GM12878 (cell line): ENCODE measurements at regions not wholly inside any gene's neighbourhood (a gene's known extent, or its start where the extent isn't known, plus 50 kb on each side); places are given as distances from the start of the nearest gene placed in this dataset.

Experiments
- ATAC-seq: fragments of 200-7000 bp; cut with Tn5 transposase; 3 replicates; pipeline ENCODE4 v1.9.1; 2020; ENCODE audit warnings: mild to moderate bottlenecking, moderate library complexity
- BruUV-seq: library from RNA; stranded (reverse); fragments of 400-500 nt; replicated peaks from 2 replicates; lab custom pipeline; 2021; lab: Mats Ljungman, UMichigan
- CTCF ChIA-PET: fragments of 300-600 bp; sonication (Branson Sonifier 250); formaldehyde crosslinking; extraction: SDS; loops from one replicate; lab custom pipeline; 2021; ENCODE audit warnings: inconsistent platforms; lab: Yijun Ruan, JAX
- POLR2A ChIA-PET: fragments of 350-600 bp; formaldehyde crosslinking; extraction: SDS; loops from one replicate; lab custom pipeline; 2021; ENCODE audit warnings: inconsistent platforms; lab: Charles Lee
- RAD21 ChIA-PET: fragments of 300-600 bp; sonication (Branson Sonifier 250); formaldehyde crosslinking; loops from one replicate; lab custom pipeline; 2023; ENCODE audit warnings: antibody characterized with exemption; ENCODE audit not compliant: unreplicated experiment; lab: Charles Lee
- SMC1A ChIA-PET: fragments of 300-600 bp; sonication (Branson Sonifier 250); formaldehyde crosslinking; loops from one replicate; lab custom pipeline; 2023; ENCODE audit not compliant: unreplicated experiment, uncharacterized antibody; lab: Charles Lee
- DNase-seq: peaks from one replicate; pipeline ENCODE4 v3.0.0-alpha.2; 2011; ENCODE audit warnings: low read depth, low spot score
- FAIRE-seq: peaks from 3 replicates; lab custom pipeline; 2011; peaks lifted over from hg19 to GRCh38; lab: Jason Lieb, UNC
- H2AFZ ChIP-seq: 2 replicates; pipeline ENCODE4 v1.6.0; 2011; ENCODE audit warnings: low read depth, low read length, control low read depth; ENCODE audit not compliant: control insufficient read depth
- H3K27ac ChIP-seq: 2 replicates; pipeline ENCODE4 v1.5.1; 2011; ENCODE audit warnings: control low read depth; ENCODE audit not compliant: control insufficient read depth, insufficient read depth
- H3K27me3 ChIP-seq, 2 experiments: replicated peaks in 1 of 2; 2 replicates each; pipeline versions ENCODE4 v1.6.0 to v1.6.1; 2011; ENCODE audit warnings: low read length in 1 of 2; ENCODE audit not compliant: control insufficient read depth in 2 of 2, insufficient read depth in 2 of 2
- H3K36me3 ChIP-seq, 2 experiments: 2 replicates each; pipeline ENCODE4 v1.5.1; 2011; ENCODE audit warnings: low read length in 1 of 2; ENCODE audit not compliant: control insufficient read depth in 2 of 2, insufficient read depth in 2 of 2
- H3K4me1 ChIP-seq: 2 replicates; pipeline ENCODE4 v1.6.1; 2011; ENCODE audit warnings: mild to moderate bottlenecking, low read length, moderate library complexity, mixed read lengths; ENCODE audit not compliant: control insufficient read depth, insufficient read depth
- H3K4me2 ChIP-seq: 2 replicates; pipeline ENCODE4 v1.6.0; 2011; ENCODE audit warnings: control low read depth; ENCODE audit not compliant: control insufficient read depth, insufficient read depth
- H3K4me3 ChIP-seq: fragments of 200-600 bp; sonication (generic); 2 replicates; pipeline ENCODE4 v1.5.1; 2016
- H3K79me2 ChIP-seq: 2 replicates; pipeline ENCODE4 v1.6.0; 2011; ENCODE audit warnings: low read length; ENCODE audit not compliant: control insufficient read depth, insufficient read depth
- H3K9ac ChIP-seq: 2 replicates; pipeline ENCODE4 v1.8.0; 2011; ENCODE audit warnings: low read length, control low read depth, mixed read lengths; ENCODE audit not compliant: control insufficient read depth, insufficient read depth
- H3K9me3 ChIP-seq: replicated peaks from 3 replicates; pipeline ENCODE4 v1.5.1; 2011; ENCODE audit warnings: mild to moderate bottlenecking, low read length; ENCODE audit not compliant: control insufficient read depth, insufficient read depth
- H4K20me1 ChIP-seq: 2 replicates; pipeline ENCODE4 v1.6.0; 2011; ENCODE audit not compliant: control insufficient read depth, insufficient read depth
- ATF7 ChIP-seq: fragments of 450-650 bp; IDR thresholded peaks from 2 replicates; pipeline ENCODE4 v1.6.1; 2016; ENCODE audit warnings: low read depth, mild to moderate bottlenecking
- BCL11A ChIP-seq: IDR thresholded peaks from 2 replicates; pipeline ENCODE4 v1.6.1; 2011; ENCODE audit warnings: low read depth, low read length
- E2F4 ChIP-seq: IDR thresholded peaks from 2 replicates; pipeline ENCODE4 v1.6.1; 2012; ENCODE audit warnings: low read depth, low read length, improper control_type of control experiment
- EED ChIP-seq: sonication (generic); IDR thresholded peaks from 2 replicates; pipeline ENCODE4 v1.6.1; 2016; ENCODE audit warnings: antibody characterized with exemption, low read depth
- ELK1 ChIP-seq: IDR thresholded peaks from 2 replicates; pipeline ENCODE4 v1.6.1; 2012; ENCODE audit warnings: low read depth, low read length, improper control_type of control experiment
- ESRRA ChIP-seq: IDR thresholded peaks from 2 replicates; pipeline ENCODE4 v1.6.1; 2012; ENCODE audit warnings: mild to moderate bottlenecking, low read length, improper control_type of control experiment
- NFXL1 ChIP-seq: fragments of 450-650 bp; IDR thresholded peaks from 2 replicates; pipeline ENCODE4 v1.6.1; 2017; ENCODE audit warnings: antibody characterized with exemption, mild to moderate bottlenecking, borderline replicate concordance
- NFYA ChIP-seq: IDR thresholded peaks from 2 replicates; pipeline ENCODE4 v1.6.1; 2011; ENCODE audit warnings: low read depth, mild to moderate bottlenecking, low read length, improper control_type of control experiment, borderline replicate concordance
- RBBP5 ChIP-seq: fragments of 200-600 bp; sonication (generic); conservative IDR thresholded peaks from 2 replicates; pipeline ENCODE4 v1.6.1; 2016
- SMAD1 ChIP-seq: fragments of 450-650 bp; IDR thresholded peaks from 2 replicates; pipeline ENCODE4 v1.6.1; 2018; ENCODE audit warnings: mild to moderate bottlenecking, low read depth; ENCODE audit not compliant: partially characterized antibody
- STAT1 ChIP-seq: fragments of 450-650 bp; conservative IDR thresholded peaks from 2 replicates; pipeline ENCODE4 v1.6.1; 2014; ENCODE audit warnings: antibody characterized with exemption, mild to moderate bottlenecking
- STAT3 ChIP-seq: IDR thresholded peaks from 2 replicates; pipeline ENCODE4 v1.6.1; 2011; ENCODE audit warnings: low read depth, low read length, improper control_type of control experiment
- ZBTB11 ChIP-seq: fragments of 450-650 bp; formaldehyde crosslinking; IDR thresholded peaks from 2 replicates; pipeline ENCODE4 v1.5.0; 2022; ENCODE audit warnings: mild to moderate bottlenecking, missing genetic modification characterization
- ZNF622 ChIP-seq: fragments of 450-650 bp; IDR thresholded peaks from 2 replicates; pipeline ENCODE4 v1.6.1; 2017; ENCODE audit warnings: mild to moderate bottlenecking, inconsistent platforms
- WGBS: methylation state at CpG from one replicate; pipeline ENCODE4 v1.1.6; 2016; ENCODE audit warnings: low lambda C conversion rate; ENCODE audit not compliant: insufficient replicate concordance, insufficient coverage; ENCODE audit errors: missing lambda C conversion rate; 5-methylcytosine and 5-hydroxymethylcytosine counted together
- in situ Hi-C: fragments of 300-500 bp; cut with MboI; formaldehyde crosslinking; loops from 9 replicates; pipeline ENCODE4 v1.14.3; 2018; ENCODE audit warnings: mixed read lengths
- intact Hi-C: fragments of 100-400 bp; cut with micrococcal nuclease; formaldehyde crosslinking; loops from one replicate; pipeline ENCODE4 v1.14.2; 2022; ENCODE audit not compliant: unreplicated experiment

DNA sequence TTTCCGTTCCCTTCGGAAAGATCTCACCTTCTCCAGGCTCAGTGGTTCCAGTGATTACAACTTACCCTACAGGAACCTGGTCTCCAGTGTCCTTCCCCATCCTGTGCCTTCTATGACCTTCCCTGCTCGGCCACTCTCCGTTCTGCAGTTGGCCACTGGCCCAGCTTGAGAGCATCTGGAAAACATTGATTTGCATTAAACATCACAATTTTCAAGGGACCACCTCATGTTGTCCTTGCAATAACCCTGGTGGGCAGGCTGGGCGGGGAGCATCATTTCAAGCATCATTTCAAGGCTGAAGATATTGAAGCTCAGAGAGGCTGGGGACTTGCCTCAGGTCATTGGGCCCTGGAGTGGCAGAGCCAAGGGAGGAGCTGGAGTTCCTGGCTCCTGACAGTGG lies 177.4 kb downstream of the SEC61B start:
- no peak overlapping the region for H3K9ac ChIP-seq
- BruUV-seq = no TSS peak
- RAD21 ChIA-PET = no interaction called here

More for the DNA sequence above, 177.4 kb downstream of the SEC61B start:
- TF ChIP-seq STAT1 = no peak
- TF ChIP-seq ATF7 = no peak
- no peak for TF ChIP-seq STAT3
- TF ChIP-seq EED = no peak
- no peak for TF ChIP-seq ELK1
- no peak for TF ChIP-seq NFYA
- no peak for TF ChIP-seq ESRRA
- TF ChIP-seq RBBP5 = no peak
- no peak for TF ChIP-seq NFXL1
- no peak for TF ChIP-seq BCL11A
- TF ChIP-seq SMAD1 = no peak
- no peak for TF ChIP-seq ZBTB11 (CRISPR knock-in tag)
- TF ChIP-seq E2F4 = no peak
- no peak for TF ChIP-seq ZNF622
- TF ChIP-seq, all 136 proteins: peak for 0
- Histone ChIP-seq H3K27me3 (no peaks in the 10 kb centered on the region), H3K4me2 (no peak overlapping the region), H3K36me3 (no peaks in the 10 kb centered on the region), H3K79me2 (no peaks in the 10 kb centered on the region), H3K4me1 (no peaks in the 10 kb centered on the region), H3K9me3 (no peaks in the 10 kb centered on the region), H4K20me1 (no peaks in the 10 kb centered on the region), H3K4me3 (no peak overlapping the region), H3K27ac (no peak overlapping the region), H2AFZ (no peak overlapping the region)
- ChIA-PET CTCF (no interaction called here), SMC1A (no interaction called here), POLR2A (no interaction called here)
- intact Hi-C loops (no loop called here), in situ Hi-C loops (no loop called here)
- WGBS = 68% methylated on average over 5 of the region's 5 CpGs
- no peak for ATAC-seq
- no peak for FAIRE-seq
- DNase-seq = no peak
